GM23338 (cell line): ENCODE measurements at regions not wholly inside any gene's neighbourhood (a gene's known extent, or its start where the extent isn't known, plus 50 kb on each side); places are given as distances from the start of the nearest gene placed in this dataset.

Experiments used
- ETS1 ChIP-seq: IDR thresholded peaks from 2 replicates; pipeline ENCODE4 v1.6.1; 2016; ENCODE audit warnings: antibody characterized with exemption
- EZH2 ChIP-seq: fragments of 200-600 bp; sonication (generic); IDR thresholded peaks from one replicate; pipeline ENCODE4 v1.8.0; 2017; ENCODE audit warnings: antibody characterized with exemption, mild to moderate bottlenecking, low read depth; ENCODE audit not compliant: unreplicated experiment
- EZH2phosphoT487 ChIP-seq: fragments of 200-600 bp; sonication (generic); IDR thresholded peaks from one replicate; pipeline ENCODE4 v1.8.1; 2018; ENCODE audit warnings: antibody characterized with exemption; ENCODE audit not compliant: unreplicated experiment
- POLR2AphosphoS5 ChIP-seq: IDR thresholded peaks from 2 replicates; pipeline ENCODE4 v1.6.1; 2016; ENCODE audit warnings: antibody characterized with exemption, low read depth
- REST ChIP-seq: IDR thresholded peaks from one replicate; pipeline ENCODE4 v1.6.1; 2018; ENCODE audit warnings: antibody characterized with exemption; ENCODE audit not compliant: unreplicated experiment
- STAT1 ChIP-seq: IDR thresholded peaks from one replicate; pipeline ENCODE4 v1.6.1; 2016; ENCODE audit warnings: antibody characterized with exemption; ENCODE audit not compliant: unreplicated experiment
- ZNF114 ChIP-seq: fragments of 250-450 bp; sonication (Bioruptor Pico); IDR thresholded peaks from 2 replicates; pipeline ENCODE4 v1.5.0; 2020; ENCODE audit warnings: mild to moderate bottlenecking, moderate library complexity
- ZNF331 ChIP-seq: fragments of 250-450 bp; sonication (Bioruptor Pico); IDR thresholded peaks from 2 replicates; pipeline ENCODE4 v1.5.0; 2020; ENCODE audit warnings: low read depth, mild to moderate bottlenecking, moderate library complexity
- ZNF462 ChIP-seq: fragments of 250-450 bp; sonication (Bioruptor Pico); IDR thresholded peaks from 2 replicates; pipeline ENCODE4 v1.5.0; 2020; ENCODE audit warnings: mild to moderate bottlenecking, moderate library complexity

GRCh38 chr15:54776410-54776809 lies 420.3 kb downstream of the RSL24D1 start (continued):
- TF ChIP-seq ZNF462 (CRISPR knock-in tag) (no peak), ZNF331 (CRISPR knock-in tag) (no peak), EZH2 (no peak), POLR2AphosphoS5 (no peak), REST (no peak), EZH2phosphoT487 (no peak), ETS1 (no peak), STAT1 (no peak), ZNF114 (CRISPR knock-in tag) (no peak)
